HepG2 (cell line): ENCODE measurements at regions not wholly inside any gene's neighbourhood (a gene's known extent, or its start where the extent isn't known, plus 50 kb on each side); places are given as distances from the start of the nearest gene placed in this dataset.

ENCODE experiments used
- ATAC-seq: fragments of 200-7000 bp; cut with Tn5 transposase; 3 replicates; pipeline ENCODE4 v1.9.1; 2020; ENCODE audit warnings: mild to moderate bottlenecking, moderate library complexity
- BruUV-seq: library from RNA; stranded (reverse); fragments of 400-500 nt; replicated peaks from 2 replicates; lab custom pipeline; 2021; lab: Mats Ljungman, UMichigan
- CTCF ChIA-PET: fragments of 300-600 bp; formaldehyde crosslinking; extraction: SDS; loops from one replicate; lab custom pipeline; 2021; ENCODE audit warnings: low total read pairs, inconsistent platforms, low intra/inter-chr PET ratio; lab: Yijun Ruan, JAX
- POLR2A ChIA-PET: fragments of 350-600 bp; sonication (Branson Sonifier 250); formaldehyde crosslinking; loops from one replicate; lab custom pipeline; 2020; ENCODE audit warnings: antibody characterized with exemption, inconsistent platforms; lab: Yijun Ruan, JAX
- DNase-seq: peaks from one replicate; pipeline ENCODE4 v3.0.0-alpha.2; 2015; ENCODE audit warnings: low spot score
- FAIRE-seq: peaks from 3 replicates; lab custom pipeline; 2011; peaks lifted over from hg19 to GRCh38; lab: Jason Lieb, UNC
- H2AFZ ChIP-seq: one replicate; pipeline ENCODE4 v1.6.1; 2011; ENCODE audit warnings: low read length, inconsistent platforms
- H3K27ac ChIP-seq: fragments of 300-600 bp; 3 replicates; pipeline ENCODE4 v1.8.0; 2011; ENCODE audit warnings: mixed run types, mild to moderate bottlenecking, mixed read lengths, low read length, inconsistent platforms; ENCODE audit not compliant: insufficient read depth; ENCODE audit errors: extremely low read length
- H3K27me3 ChIP-seq, 2 experiments: fragments of 200-600 bp in 1 of 2; 2 replicates in 1 of 2; 3 replicates in 1 of 2; pipeline versions ENCODE4 v1.6.0 to v1.8.0; 2011; ENCODE audit warnings: low read length in 2 of 2, mild to moderate bottlenecking in 2 of 2, moderate library complexity in 2 of 2, inconsistent platforms in 1 of 2; ENCODE audit not compliant: insufficient read depth in 2 of 2, control insufficient read depth in 1 of 2
- H3K36me3 ChIP-seq, 2 experiments: fragments of 200-600 bp in 1 of 2; replicated peaks in 1 of 2; 2 replicates in 1 of 2; 3 replicates in 1 of 2; pipeline versions ENCODE4 v1.5.1 to v1.8.0; 2011; ENCODE audit warnings: low read length in 2 of 2, inconsistent platforms in 1 of 2; ENCODE audit not compliant: insufficient read depth in 2 of 2, control insufficient read depth in 1 of 2
- H3K4me1 ChIP-seq: 2 replicates; pipeline ENCODE4 v1.5.1; 2012; ENCODE audit warnings: low read length, inconsistent platforms; ENCODE audit not compliant: insufficient read depth
- H3K4me2 ChIP-seq: 2 replicates; pipeline ENCODE4 v1.6.0; 2011; ENCODE audit warnings: low read depth, low read length, inconsistent platforms
- H3K4me3 ChIP-seq, 3 experiments: fragments of 200-600 bp in 1 of 3; sonication (generic), shearing (Covaris generic) in 1 of 3; replicated peaks in 1 of 3; 2 replicates each; pipeline ENCODE4 v1.5.1; 2011 to 2016; ENCODE audit warnings: low read length in 3 of 3, inconsistent platforms in 2 of 3, low read depth in 2 of 3, mild to moderate bottlenecking in 2 of 3, control low read depth in 1 of 3, mixed read lengths in 1 of 3; ENCODE audit not compliant: insufficient read depth in 1 of 3
- H3K79me2 ChIP-seq: one replicate; pipeline ENCODE4 v1.6.1; 2011; ENCODE audit warnings: low read length, inconsistent platforms; ENCODE audit not compliant: insufficient read depth
- H3K9ac ChIP-seq: 2 replicates; pipeline ENCODE4 v1.6.0; 2011; ENCODE audit warnings: mild to moderate bottlenecking, low read depth, low read length, inconsistent platforms; ENCODE audit not compliant: insufficient read depth
- H3K9me3 ChIP-seq: 2 replicates; pipeline ENCODE4 v1.5.1; 2012; ENCODE audit warnings: mild to moderate bottlenecking, low read length
- H4K20me1 ChIP-seq: 2 replicates; pipeline ENCODE4 v1.6.0; 2011; ENCODE audit warnings: inconsistent platforms, mild to moderate bottlenecking, low read length, moderate library complexity; ENCODE audit not compliant: insufficient read depth
- ATM ChIP-seq: fragments of 450-650 bp; IDR thresholded peaks from 2 replicates; pipeline ENCODE4 v1.7.1; 2017; ENCODE audit warnings: mild to moderate bottlenecking, borderline replicate concordance
- FOSL2 ChIP-seq: sonication (generic); formaldehyde crosslinking; IDR thresholded peaks from 2 replicates; pipeline ENCODE4 v1.4.0; 2020; ENCODE audit warnings: missing genetic modification reagents
- MNT ChIP-seq: fragments of 450-650 bp; IDR thresholded peaks from 2 replicates; pipeline ENCODE4 v1.6.1; 2016
- PBX3 ChIP-seq: sonication (generic); formaldehyde crosslinking; IDR thresholded peaks from 2 replicates; pipeline ENCODE4 v1.8.1; 2023; ENCODE audit warnings: missing genetic modification reagents, inconsistent platforms, borderline replicate concordance
- ZBTB37 ChIP-seq: sonication (generic); formaldehyde crosslinking; IDR thresholded peaks from 2 replicates; pipeline ENCODE4 v1.4.0; 2020; ENCODE audit warnings: mild to moderate bottlenecking, missing genetic modification reagents
- ZNF414 ChIP-seq: sonication (generic); formaldehyde crosslinking; IDR thresholded peaks from 2 replicates; pipeline ENCODE4 v1.5.0; 2020; ENCODE audit warnings: missing genetic modification reagents
- ZNF660 ChIP-seq: sonication (generic); formaldehyde crosslinking; IDR thresholded peaks from 2 replicates; pipeline ENCODE4 v1.5.1; 2020; ENCODE audit warnings: mild to moderate bottlenecking, low read depth, missing genetic modification reagents, borderline replicate concordance
- WGBS: methylation state at CpG from one replicate; pipeline ENCODE4 v1.1.6; 2017; ENCODE audit warnings: low lambda C conversion rate; 5-methylcytosine and 5-hydroxymethylcytosine counted together
- in situ Hi-C: cut with HindIII; loops from 2 replicates; pipeline ENCODE4 v1.10.0; 2017; ENCODE audit warnings: low pct_unique_long_range_greater_than_20kb; ENCODE audit not compliant: extremely low pct_ligation_motif_present
- intact Hi-C: fragments of 100-400 bp; cut with micrococcal nuclease; formaldehyde crosslinking; loops from one replicate; pipeline ENCODE4 v1.10.0; 2022; ENCODE audit not compliant: unreplicated experiment

GRCh38 chr10:2245580-2245979, 508.3 kb upstream of the ADARB2 start:
- Histone ChIP-seq H3K9ac (no peak overlapping the region), H2AFZ (no peak overlapping the region), H3K27me3 (no peaks in the 10 kb centered on the region), H3K4me2 (no peak overlapping the region), H3K4me1 (no peaks in the 10 kb centered on the region), H3K79me2 (no peaks in the 10 kb centered on the region), H3K9me3 (no peaks in the 10 kb centered on the region), H3K27ac (no peak overlapping the region), H4K20me1 (no peaks in the 10 kb centered on the region)
- no peak for ATAC-seq
- no peak for FAIRE-seq
- no peak for DNase-seq
- in situ Hi-C loops, result no loop called here
- 43% methylated on average over 5 of the region's 5 CpGs for WGBS
- POLR2A ChIA-PET, result no interaction called here
- no peak for TF ChIP-seq ATM
- TF ChIP-seq MNT, result peak; percentile 98
- TF ChIP-seq, all 625 proteins: peak for 1
- CTCF ChIA-PET, result no interaction called here
- intact Hi-C loops, result no loop called here
- Histone ChIP-seq H3K36me3 (no peaks in the 10 kb centered on the region), H3K4me3 (no peak overlapping the region)
- BruUV-seq, result no TSS peak

GRCh38 chr10:2244471-2244870, 507.1 kb upstream of the ADARB2 start:
- intact Hi-C loops (no loop called here), in situ Hi-C loops (no loop called here)
- TF ChIP-seq PBX3, result no peak
- no peak for TF ChIP-seq FOSL2 (CRISPR knock-in tag)
- TF ChIP-seq ZNF414 (CRISPR knock-in tag), result no peak
- no peak for TF ChIP-seq ZBTB37 (CRISPR knock-in tag)
- TF ChIP-seq ZNF660 (CRISPR knock-in tag), result no peak
- no peaks in the 10 kb centered on the region for H3K79me2 ChIP-seq
- ATAC-seq (no peak), DNase-seq (no peak), FAIRE-seq (no peak)
- 53% methylated on average over 10 of the region's 12 CpGs for WGBS
- H3K27ac ChIP-seq, result no peak overlapping the region
- BruUV-seq, result no TSS peak
- no peaks in the 10 kb centered on the region for H4K20me1 ChIP-seq
- no peaks in the 10 kb centered on the region for H3K27me3 ChIP-seq
- ChIA-PET CTCF (no interaction called here), POLR2A (no interaction called here)
- H3K9ac ChIP-seq, result no peak overlapping the region
- no peak overlapping the region for H3K4me3 ChIP-seq
- H3K36me3 ChIP-seq, result no peaks in the 10 kb centered on the region
- H3K4me1 ChIP-seq, result no peaks in the 10 kb centered on the region
- no peak overlapping the region for H3K4me2 ChIP-seq
- no peaks in the 10 kb centered on the region for H3K9me3 ChIP-seq
- H2AFZ ChIP-seq, result no peak overlapping the region
